Loucy (cell line): ENCODE measurements at regions not wholly inside any gene's neighbourhood (a gene's known extent, or its start where the extent isn't known, plus 50 kb on each side); places are given as distances from the start of the nearest gene placed in this dataset.

Source experiments
- CTCF ChIP-seq: fragments of 200-600 bp; sonication (generic); conservative IDR thresholded peaks from 2 replicates; pipeline ENCODE4 v1.5.1; 2014; ENCODE audit warnings: mild to moderate bottlenecking, antibody characterized with exemption, low read length
- EZH2phosphoT487 ChIP-seq: fragments of 200-600 bp; IDR thresholded peaks from 2 replicates; pipeline ENCODE4 v1.6.1; 2018; ENCODE audit warnings: antibody characterized with exemption, mild to moderate bottlenecking, moderate library complexity, borderline replicate concordance

DNA sequence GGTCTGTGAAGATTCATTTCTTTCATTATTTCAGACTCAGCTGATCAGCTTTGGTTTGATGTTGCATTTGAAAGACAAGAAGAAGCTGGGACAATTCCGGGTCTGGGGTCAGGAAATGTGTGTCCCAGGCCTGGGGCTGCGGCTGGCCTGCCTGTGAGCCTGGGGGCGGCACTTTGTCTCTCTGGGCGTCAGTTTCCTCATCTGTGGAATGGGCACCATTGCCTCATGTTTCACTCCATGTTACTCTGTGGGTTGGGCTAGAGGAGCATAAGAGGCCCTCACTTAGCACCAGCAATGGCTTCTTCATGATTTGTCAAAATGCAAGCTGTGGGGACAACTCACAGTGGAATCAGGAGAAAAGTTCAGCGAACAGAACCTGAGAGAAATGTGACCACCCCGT is 570.1 kb downstream of the VRK1 start:
- no peak for TF ChIP-seq CTCF
- no peak for TF ChIP-seq EZH2phosphoT487
